Activated gamma-delta T cell treated with anti-CD3 and anti-CD28 coated beads, Interleukin-2, amount 50 U/mL, for 16 hours (primary cell): ENCODE measurements at regions not wholly inside any gene's neighbourhood (a gene's known extent, or its start where the extent isn't known, plus 50 kb on each side); places are given as distances from the start of the nearest gene placed in this dataset.
"Not testable (repeated sequence)": the region's sequence is repeated elsewhere in the genome, so short reads cannot be mapped to it uniquely, and the experiment has no call there.

Experiments used
- DNase-seq: peaks from one replicate; pipeline ENCODE4 v3.0.0-alpha.2; 2020; ENCODE audit warnings: low read depth

DNA sequence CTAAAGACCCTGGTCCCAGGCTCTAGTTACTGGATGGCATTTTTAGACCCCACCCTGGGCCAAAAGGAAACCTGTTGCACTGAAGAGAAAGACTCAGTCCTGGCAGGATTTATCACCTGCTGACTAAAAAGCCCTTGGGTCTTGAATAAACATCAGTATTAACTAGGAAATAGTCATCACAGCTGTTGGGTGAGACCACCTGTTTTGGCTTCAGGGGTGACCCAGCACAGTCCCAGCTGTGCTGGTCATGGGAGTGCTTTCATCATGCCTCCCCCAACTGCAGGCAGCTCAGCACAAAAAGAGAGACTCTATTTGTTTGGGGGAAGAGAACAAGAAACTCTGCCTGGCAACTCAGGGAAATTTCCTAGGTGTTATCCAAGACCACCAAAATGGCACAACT is 903.2 kb downstream of the C4orf33 start:
- no peak for DNase-seq

DNA sequence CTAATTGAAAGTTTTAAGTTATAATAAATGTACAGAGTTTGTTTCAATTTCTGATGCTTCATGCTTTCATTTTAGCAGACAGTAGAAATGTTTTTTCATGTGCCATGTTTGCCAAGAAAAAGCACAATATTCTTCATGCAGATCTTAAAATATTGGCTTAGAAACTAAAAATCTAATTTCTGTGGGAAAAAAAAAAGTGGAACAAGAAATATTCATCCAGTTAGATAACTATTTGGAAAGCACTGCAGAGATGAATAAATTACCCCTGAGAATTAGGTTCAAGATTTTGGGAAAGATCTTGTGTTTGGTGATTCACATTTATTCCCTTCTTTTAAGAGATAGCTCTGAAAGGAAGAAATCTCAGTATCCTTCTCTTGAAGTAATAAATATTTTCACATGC is 912.5 kb downstream of the C4orf33 start:
- no peak for DNase-seq

DNA sequence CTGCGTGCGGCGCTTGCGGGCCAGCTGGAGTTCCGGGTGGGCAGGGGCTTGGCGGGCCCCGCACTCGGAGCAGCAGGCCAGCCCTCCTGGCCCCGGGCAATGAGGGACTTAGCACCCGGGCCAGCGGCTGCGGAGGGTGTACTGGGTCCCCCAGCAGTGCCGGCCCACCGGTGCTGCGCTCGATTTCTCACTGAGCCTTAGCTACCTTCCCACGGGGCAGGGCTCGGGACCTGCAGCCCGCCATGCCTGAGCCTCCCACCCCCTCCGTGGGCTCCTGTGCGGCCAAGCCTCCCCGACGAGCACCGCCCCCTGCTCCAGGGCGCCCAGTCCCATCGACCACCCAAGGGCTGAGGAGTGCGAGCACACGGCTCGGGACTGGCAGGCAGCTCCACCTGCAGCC is 916.9 kb downstream of the C4orf33 start:
- not testable (repeated sequence) for DNase-seq

DNA sequence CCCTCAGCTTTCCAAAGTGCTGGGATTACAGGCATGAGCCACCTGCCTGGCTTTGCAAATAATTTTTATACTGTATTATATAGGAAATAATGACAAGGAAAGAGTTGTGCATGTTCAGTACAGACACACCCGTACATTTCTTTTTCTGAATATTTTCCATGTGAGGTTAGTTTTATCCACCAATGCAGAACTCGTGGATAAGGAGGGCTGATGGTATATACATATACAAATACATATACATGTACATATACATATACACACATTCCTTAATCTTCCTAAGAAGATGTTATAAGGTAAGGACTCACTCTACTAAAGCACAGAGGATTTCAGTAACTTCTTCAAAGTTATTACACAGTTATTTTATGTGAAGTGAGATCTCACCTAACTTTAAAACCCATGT is 925.8 kb downstream of the C4orf33 start:
- no peak for DNase-seq

DNA sequence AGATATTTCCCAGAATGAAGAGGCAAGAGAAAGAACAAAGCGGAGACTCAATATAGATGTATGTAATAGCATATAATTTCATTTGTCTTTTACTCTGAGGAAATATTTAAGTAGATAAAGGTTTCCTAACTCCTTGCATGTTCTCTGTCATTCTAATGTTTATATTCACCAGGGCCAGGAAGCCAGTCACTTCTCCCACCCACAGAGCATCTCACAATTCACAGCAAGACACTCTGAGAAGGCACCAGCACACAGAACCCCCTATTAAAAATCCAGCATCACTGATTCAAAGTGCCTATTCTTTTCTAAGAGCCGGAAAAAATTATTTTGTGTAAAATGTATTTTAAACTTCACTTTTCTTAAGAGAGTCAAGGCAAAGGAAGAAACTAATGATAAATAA is 927.1 kb downstream of the C4orf33 start:
- DNase-seq = no peak

DNA sequence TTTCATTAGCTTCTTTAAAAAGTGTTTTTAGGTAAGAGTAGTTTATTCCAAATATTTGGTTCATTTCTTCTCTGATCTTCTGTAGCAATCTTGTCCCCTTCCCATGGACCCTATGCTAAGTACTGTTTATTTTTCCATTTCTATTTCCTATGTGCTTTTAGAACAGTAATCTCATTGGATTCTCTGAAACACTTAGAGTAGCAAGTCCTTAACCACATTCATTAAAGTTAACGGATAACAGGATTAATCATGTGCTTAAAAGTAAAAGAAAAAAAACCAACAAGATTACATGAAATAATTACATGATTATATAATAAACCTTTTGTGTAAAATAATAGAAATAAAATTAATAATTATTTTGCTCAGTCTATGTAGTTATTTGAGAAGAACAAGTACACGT is 929.7 kb downstream of the C4orf33 start:
- no peak for DNase-seq

DNA sequence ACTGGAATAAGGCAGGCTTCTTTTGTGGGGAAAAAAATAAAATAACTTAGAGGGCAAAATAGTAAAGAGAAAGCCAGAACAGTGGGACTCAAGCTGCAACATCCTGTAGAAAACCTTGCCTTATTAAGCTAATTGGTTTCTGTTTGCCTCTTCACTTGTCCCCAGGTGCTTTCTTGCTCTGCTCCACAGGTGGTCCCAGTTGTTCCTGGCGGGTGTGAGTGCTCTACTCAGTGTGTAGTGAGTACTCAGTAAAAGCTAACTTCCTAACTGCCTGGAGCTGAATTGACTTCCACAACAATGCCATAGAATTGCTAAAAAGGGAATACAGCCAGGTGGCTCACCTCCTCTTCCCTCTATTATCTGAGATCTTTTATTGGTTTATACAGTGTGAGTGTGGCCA is 930.2 kb downstream of the C4orf33 start:
- DNase-seq = no peak

DNA sequence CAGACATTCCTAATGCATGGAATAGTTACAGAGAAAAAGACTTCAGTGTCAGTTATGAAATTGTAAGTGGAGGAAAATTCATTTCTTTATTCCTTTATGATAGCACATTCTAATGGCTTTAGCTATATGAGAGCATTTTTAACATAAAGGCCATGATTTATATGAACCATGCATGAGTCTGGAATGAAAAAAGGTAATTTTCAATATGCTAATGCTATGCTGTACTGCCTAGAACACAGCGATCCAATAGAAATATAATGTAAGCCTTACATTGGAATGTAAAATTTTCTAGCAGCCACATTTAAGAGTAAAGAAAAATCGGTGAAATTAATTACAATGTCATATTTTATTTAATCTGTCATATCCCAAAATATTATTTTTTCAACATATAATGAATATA is 932.0 kb downstream of the C4orf33 start:
- no peak for DNase-seq

DNA sequence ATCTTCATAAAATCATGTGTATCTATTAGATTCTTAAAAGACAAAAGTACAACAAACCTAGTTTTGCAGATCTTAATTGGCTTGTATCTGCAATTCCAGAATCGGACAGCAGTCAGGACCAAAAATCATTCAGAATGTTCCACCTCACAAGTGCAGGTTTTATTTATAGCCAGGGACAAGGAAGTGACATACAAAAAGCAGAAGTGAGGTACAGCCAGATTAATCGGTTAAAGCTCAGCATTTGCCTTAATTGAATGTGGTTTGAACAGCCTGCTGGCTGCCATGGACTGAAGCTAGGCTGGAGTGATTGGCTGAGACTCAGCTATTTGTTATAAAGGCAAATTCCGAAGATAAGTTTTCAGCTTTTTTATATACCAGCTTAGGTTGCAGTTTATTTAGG is 932.6 kb downstream of the C4orf33 start:
- no peak for DNase-seq

DNA sequence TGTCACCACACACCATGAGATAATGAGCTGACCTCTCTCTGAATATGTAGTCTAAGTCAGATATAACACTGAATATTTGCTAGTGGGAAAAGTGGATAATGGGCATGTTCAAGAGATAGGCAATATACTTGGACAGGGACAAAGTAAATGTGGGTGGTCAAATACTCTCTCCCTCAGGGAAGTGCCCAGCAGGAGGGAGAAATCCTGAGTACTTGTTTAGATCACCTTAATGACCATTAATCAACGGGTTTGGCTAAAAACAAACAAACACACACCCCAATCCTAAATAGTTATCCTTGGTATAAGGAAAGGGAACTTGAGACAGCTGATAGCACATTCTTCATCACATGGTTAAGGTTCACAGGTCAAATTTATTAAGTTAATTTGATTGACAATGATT is 933.5 kb downstream of the C4orf33 start:
- no peak for DNase-seq

DNA sequence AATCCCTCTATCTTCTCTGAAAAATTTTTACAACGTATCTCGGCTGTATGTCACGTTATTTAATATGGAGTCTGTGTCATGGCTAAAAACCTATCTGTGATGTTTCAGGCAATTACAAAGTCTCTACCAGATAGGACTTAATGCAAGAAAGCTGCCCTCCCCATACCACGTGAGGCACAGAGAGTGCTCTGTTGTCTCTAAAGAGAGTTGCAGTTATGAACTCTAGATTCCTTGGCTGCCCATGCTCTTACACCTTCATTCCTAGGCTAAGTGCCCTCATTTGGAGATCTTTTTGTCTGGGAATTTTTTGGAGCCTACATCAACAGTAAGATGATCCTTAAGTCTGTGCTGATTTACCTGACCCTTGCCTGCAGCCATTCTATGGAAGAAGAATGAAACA is 935.9 kb downstream of the C4orf33 start:
- DNase-seq = no peak

DNA sequence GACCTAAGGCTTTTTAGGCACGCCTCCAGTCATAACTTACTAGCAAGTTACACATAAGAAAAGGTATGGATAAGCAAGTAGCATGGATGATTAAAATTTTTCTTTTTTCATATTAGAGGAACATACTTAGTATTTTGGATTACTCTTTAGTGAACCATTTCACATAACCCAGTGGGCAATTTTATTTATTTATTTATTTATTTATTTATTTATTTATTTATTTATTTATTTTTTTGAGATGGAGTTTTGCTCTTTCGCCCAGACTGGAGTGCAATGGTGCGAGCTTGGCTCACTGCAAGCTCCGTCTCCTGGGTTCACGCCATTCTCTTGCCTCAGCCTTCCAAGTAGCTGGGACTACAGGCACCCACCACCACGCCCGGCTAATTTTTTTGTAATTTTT is 937.7 kb downstream of the C4orf33 start:
- DNase-seq = not testable (repeated sequence)

DNA sequence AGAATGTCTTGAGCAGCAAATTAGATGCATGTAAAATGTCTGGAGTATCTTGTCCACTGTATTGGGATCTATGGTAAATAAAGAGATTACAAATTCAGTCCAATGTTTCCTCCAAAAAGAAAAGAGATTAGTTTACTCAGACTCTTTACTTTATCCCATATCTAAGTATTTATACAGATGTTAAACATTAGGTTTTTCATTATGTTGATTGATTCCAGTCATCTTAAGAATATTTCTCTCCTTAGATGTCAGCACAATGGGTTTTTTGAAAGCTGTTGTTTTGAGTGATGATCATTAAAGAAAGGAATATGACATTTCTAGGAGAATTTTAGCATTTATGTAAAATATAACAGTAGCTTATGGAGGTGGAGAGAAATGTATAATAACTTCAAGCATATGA is 938.9 kb downstream of the C4orf33 start:
- DNase-seq = no peak

DNA sequence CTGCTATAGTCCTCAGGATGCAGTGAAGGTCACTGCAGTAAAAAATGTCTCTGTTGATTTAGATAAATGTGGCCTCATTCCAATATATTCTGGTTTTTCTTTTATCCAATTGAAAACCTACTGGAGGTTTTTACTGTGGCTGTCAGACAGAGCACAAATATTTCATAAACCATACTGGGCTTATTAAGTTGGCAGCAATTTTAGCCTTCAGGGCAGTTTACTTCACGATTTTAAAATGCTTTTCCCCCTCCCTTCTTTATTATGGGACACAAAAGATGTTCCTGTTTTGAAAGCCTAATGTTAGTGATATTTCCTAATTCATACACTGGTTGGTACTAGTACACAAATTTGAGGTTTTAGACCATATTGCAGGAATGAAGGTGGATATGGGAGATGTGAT is 939.4 kb downstream of the C4orf33 start:
- no peak for DNase-seq

DNA sequence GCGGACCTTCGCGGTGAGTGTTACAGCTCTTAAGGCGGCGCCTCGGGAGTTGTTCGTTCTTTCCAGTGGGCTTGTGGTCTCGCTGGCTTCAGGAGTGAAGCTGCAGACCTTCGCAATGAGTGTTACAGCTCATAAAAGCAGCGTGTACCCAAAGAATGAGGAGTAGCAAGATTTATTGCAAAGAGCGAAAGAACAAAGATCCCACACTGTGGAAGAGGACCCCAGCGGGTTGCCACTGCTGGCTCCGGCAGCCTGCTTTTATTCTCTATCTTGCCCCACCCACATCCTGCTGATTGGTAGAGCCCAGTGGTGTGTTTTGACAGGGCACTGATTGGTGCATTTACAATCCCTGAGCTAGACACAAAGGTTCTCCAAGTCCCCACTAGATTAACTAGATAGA is 941.9 kb downstream of the C4orf33 start:
- not testable (repeated sequence) for DNase-seq

DNA sequence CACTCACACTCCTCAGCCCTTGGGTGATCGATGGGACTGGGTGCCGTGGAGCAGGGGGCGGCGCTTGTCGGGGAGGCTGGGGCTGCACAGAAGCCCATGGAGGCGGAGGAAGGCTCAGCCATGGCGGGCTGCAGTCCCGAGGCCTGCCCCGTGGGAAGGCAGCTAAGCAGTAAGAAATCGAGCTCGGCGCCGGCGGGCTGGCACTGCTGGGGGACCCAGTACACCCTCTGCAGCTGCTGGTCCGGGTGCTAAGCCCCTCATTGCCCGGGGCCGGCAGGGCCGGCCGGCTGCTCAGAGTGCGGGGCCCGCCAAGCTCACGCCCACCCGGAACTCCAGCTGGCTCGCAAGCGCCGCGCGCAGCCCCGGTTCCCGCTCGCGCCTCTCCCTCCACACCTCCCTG is 942.6 kb downstream of the C4orf33 start:
- DNase-seq = not testable (repeated sequence)

DNA sequence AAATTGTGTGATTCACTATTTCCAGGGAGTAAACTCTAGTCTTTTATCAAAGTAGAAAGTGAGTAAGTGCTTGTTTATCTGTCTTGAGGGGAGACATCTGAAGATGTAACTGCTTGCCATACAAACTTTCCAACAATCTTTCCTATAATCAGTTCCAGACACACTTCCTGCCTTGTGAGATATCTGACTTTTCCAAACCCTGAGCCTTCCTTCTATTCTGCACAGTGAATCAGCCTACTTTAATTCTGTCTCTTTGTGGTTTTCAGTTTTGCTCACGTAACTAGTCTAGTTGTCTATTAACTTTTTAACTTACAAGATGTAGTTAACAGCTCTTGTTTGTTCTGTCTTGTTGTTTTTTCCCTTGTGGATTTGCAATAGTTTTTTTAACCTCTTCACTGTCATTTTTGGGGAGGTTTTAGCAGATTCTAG is 947.8 kb downstream of the C4orf33 start:
- no peak for DNase-seq

DNA sequence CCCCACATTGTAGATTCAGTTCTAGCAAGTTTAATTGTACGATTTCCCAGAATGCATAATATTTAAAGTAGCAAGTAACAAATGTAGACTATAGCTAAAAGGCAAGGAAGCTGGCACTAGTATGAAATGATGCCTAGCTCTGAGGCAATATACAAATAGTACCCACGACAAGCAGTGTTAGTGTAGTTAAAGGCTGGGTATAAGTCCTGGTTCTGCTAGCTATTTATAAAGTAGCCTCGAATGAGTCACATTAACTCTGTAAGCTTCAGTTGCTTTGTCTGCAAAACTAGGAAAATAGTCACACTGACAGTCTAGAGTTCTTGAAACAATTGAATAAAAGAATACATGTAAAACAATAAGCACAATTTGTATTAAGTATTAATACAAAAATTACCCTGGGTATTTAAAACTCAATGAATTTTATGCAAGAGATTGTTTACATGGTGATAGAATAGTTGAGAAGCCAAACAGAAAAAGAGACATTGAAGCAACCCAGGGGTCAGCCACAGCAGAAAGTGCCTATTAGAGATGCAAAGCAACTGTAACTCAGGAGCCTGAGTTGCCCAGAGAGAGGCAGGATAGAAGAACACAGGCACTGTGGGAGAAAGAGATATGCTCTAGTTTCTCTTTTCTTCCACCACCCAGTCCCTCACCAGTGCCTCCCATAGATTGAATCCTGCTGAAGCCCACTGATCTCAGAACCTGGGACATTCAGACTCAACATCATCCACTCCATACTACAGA is 949.0 kb downstream of the C4orf33 start:
- DNase-seq = no peak

DNA sequence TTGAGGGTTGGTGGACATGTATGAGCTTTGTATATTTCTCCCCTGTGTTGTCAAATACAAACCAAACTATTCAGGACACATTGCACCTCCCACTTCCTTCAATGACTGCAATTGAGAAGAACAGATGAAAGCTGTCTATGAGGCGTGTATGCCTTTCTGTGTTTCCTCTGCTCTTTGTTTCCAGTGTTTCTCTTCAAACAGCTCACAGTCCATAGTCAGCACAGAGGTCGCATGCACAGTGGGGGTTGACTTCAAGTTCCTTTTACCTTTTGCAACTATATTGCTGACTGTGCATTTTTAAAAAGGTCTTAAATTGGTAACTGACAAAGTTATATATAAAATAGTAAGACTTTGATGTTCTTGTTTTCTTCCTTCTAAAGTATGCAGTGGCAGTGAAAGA is 957.8 kb downstream of the C4orf33 start:
- DNase-seq = no peak

DNA sequence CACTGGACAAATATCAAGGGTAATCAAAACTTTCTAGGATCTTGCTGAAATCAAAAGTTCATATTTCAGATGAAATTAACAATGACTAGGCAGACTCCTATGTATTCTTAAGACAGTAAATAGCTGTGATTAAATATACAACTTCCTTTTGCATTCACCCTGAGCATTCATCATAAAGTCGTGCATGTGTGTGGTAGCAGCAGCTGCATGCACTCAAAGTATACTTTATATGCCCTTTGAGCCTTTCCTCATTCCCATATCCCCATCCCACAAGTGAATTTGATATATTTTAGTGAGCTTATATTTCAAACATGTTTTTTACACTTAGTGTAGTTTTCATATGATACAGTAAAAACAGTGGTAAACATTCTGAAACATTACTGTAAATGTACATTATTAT is 959.0 kb downstream of the C4orf33 start:
- no peak for DNase-seq

DNA sequence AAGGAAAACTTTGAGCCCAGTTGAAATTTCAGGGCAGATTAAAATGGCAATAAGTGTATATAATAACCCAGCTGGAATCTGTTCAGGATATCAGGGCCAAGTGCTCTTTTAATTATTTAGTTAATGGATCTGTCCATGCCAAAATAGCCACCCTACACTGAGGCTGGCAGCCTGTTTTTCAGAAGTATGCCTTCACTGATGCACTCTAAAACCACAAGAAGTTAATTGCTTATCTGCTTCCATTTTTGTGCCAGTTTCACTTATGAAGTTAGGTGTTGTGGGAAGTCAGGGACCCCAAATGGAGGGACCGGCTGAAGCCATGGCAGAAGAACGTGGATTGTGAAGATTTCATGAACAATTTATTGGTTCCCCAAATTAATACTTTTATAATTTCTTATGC is 960.3 kb downstream of the C4orf33 start:
- DNase-seq = no peak

DNA sequence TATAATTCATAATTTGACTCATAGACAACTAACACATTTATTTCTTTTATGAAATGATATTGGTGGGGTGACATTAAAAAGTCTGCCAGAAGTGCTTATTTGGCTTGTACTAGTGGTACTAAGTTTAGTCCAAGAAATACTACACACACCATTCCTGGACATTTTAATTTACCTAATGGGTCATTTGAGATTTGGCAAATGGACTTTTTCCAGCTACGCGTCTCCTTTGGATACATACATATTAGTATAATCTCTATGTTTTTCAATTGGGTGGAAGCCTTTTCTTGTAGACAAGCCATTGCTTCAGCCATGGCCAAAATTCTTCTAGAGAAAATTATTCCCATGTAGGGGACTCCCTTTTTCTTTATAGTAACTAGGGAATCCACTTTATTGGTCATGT is 968.5 kb downstream of the C4orf33 start:
- DNase-seq = no peak

DNA sequence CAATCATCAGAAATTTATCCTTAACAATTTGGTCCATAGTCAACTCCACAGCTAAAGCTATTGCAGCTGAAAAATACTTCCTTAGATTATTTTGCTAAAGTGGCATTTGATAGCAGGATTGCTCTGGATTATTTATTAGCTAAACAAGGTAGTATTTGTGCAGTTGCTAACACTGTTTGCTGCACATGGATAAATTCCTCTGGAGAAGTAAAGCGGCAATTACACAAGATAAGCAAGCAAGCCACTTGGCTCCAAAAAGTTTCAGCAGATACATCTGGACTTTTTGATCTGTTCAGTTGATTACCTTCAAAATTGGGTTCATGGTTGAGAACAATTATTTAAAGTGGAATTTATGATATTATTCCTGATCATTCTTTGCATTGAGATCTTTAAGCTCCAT is 971.5 kb downstream of the C4orf33 start:
- DNase-seq = no peak

DNA sequence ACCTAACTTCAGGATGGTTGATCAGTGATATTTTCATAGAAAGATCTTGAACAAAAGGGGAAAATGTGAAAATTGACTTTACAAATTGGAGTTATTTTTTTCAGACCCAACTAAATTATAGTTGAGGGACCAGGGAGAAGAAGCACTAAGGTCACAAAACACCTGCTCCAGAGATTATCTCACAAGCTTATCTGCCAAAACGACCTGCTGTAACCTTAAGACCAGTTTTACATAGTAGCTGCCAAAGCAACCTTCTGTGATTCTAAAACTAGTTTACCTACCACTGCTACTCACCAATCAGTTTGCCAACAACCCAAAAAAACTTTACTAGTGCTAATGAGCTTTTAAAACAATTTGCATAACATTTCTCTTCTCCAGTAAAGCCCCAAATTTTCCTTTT is 972.1 kb downstream of the C4orf33 start:
- DNase-seq = no peak

DNA sequence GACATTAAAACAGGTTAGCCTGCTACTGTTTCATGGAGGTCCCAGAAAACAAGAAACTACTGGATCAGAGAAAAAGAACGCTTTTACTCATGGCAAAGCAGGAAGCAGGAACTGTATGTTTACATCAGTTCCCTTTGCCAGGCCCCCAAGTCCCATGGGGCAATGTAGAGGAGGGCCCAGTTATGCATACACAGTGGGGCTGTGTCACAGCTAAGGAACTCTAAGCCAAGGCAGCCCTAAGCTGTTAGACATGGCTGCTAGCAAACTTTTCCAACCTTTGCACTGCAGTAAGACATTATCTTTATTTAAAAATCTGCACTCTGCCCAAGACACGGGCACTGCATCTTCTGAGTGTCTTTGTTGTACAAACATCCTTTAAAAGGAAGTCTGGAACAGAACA is 975.8 kb downstream of the C4orf33 start:
- DNase-seq = no peak
